22Rv1 (cell line): ENCODE measurements at regions not wholly inside any gene's neighbourhood (a gene's known extent, or its start where the extent isn't known, plus 50 kb on each side); places are given as distances from the start of the nearest gene placed in this dataset.

ENCODE experiments used
- H3K27ac ChIP-seq: fragments of 450-650 bp; 2 replicates; pipeline ENCODE4 v1.5.1; 2017
- CTCF ChIP-seq: fragments of 450-650 bp; IDR thresholded peaks from 2 replicates; pipeline ENCODE4 v1.5.1; 2017; ENCODE audit warnings: mild to moderate bottlenecking
- ZFX ChIP-seq: fragments of 450-650 bp; IDR thresholded peaks from 2 replicates; pipeline ENCODE4 v1.6.1; 2017; ENCODE audit warnings: antibody characterized with exemption, borderline replicate concordance

- H3K27ac ChIP-seq, result no peak overlapping the region
- no peak for TF ChIP-seq CTCF
- TF ChIP-seq ZFX, result no peak
Measured at GRCh38 chr4:79236785-79237184, 89.1 kb downstream of the NAA11 start.

- H3K27ac ChIP-seq, result no peak overlapping the region
- TF ChIP-seq CTCF, result no peak
- TF ChIP-seq ZFX, result no peak
Measured at GRCh38 chr4:79235095-79235494, 90.8 kb downstream of the NAA11 start.

GRCh38 chr4:79233820-79234219 lies 92.0 kb downstream of the NAA11 start:
- TF ChIP-seq ZFX, result no peak
- no peak for TF ChIP-seq CTCF
- no peak overlapping the region for H3K27ac ChIP-seq

GRCh38 chr4:79232540-79232939 lies 93.3 kb downstream of the NAA11 start:
- no peak overlapping the region for H3K27ac ChIP-seq
- TF ChIP-seq CTCF, result no peak
- TF ChIP-seq ZFX, result no peak

GRCh38 chr4:79227860-79228259 lies 98.0 kb downstream of the NAA11 start:
- TF ChIP-seq CTCF (no peak), ZFX (no peak)
- H3K27ac ChIP-seq, result no peak overlapping the region

- TF ChIP-seq ZFX (no peak), CTCF (no peak)
- H3K27ac ChIP-seq, result no peak overlapping the region
Measured at GRCh38 chr4:79225360-79225759, 100.5 kb downstream of the NAA11 start.

- no peak overlapping the region for H3K27ac ChIP-seq
- no peak for TF ChIP-seq ZFX
- TF ChIP-seq CTCF, result no peak
Measured at GRCh38 chr4:79224777-79225104, 101.1 kb downstream of the NAA11 start.
